ENCODE measurements at regions not wholly inside any gene's neighbourhood (a gene's known extent, or its start where the extent isn't known, plus 50 kb on each side); places are given as distances from the start of the nearest gene placed in this dataset.

- no peaks in the 10 kb centered on the region for H3K9me3 ChIP-seq (ENCODE audit: control insufficient read depth, low read length, poor library complexity, severe bottlenecking)
- DNase-seq (no peak), ATAC-seq (no peak)
- no peaks in the 10 kb centered on the region for H3K36me3 Mint-ChIP-seq (ENCODE audit: low read depth)
- H3K4me1 Mint-ChIP-seq, result no peaks in the 10 kb centered on the region
- no peak overlapping the region for H3K27ac Mint-ChIP-seq
- H3K27me3 Mint-ChIP-seq, result no peaks in the 10 kb centered on the region
- H3K4me3 Mint-ChIP-seq, result no peak overlapping the region
These were observed 184.6 kb downstream of the SLC6A15 start for GRCh38 chr12:84727961-84728360.

- Mint-ChIP-seq H3K27me3 (no peaks in the 10 kb centered on the region), H3K4me3 (no peak overlapping the region), H3K27ac (no peak overlapping the region), H3K36me3 (ENCODE audit: low read depth) (no peaks in the 10 kb centered on the region), H3K4me1 (no peaks in the 10 kb centered on the region)
- DNase-seq (no peak), ATAC-seq (no peak)
- no peaks in the 10 kb centered on the region for H3K9me3 ChIP-seq (ENCODE audit: control insufficient read depth, low read length, poor library complexity, severe bottlenecking)
These were observed 185.8 kb downstream of the SLC6A15 start for GRCh38 chr12:84726780-84727179.

- H3K9me3 ChIP-seq (ENCODE audit: control insufficient read depth, low read length, poor library complexity, severe bottlenecking), result no peaks in the 10 kb centered on the region
- Mint-ChIP-seq H3K4me3 (no peak overlapping the region), H3K36me3 (ENCODE audit: low read depth) (no peaks in the 10 kb centered on the region), H3K4me1 (no peaks in the 10 kb centered on the region), H3K27me3 (no peaks in the 10 kb centered on the region), H3K27ac (no peak overlapping the region)
- no peak for ATAC-seq
- DNase-seq, result no peak
These were observed 188.6 kb downstream of the SLC6A15 start for GRCh38 chr12:84723988-84724387.

GRCh38 chr12:84719997-84720396 is 192.6 kb downstream of the SLC6A15 start:
- Mint-ChIP-seq H3K4me3 (no peak overlapping the region), H3K36me3 (ENCODE audit: low read depth) (no peaks in the 10 kb centered on the region), H3K27me3 (no peaks in the 10 kb centered on the region), H3K27ac (no peak overlapping the region), H3K4me1 (no peaks in the 10 kb centered on the region)
- no peaks in the 10 kb centered on the region for H3K9me3 ChIP-seq (ENCODE audit: control insufficient read depth, low read length, poor library complexity, severe bottlenecking)
- ATAC-seq (no peak), DNase-seq (no peak)

- Mint-ChIP-seq H3K4me3 (no peak overlapping the region), H3K27ac (no peak overlapping the region), H3K36me3 (ENCODE audit: low read depth) (no peaks in the 10 kb centered on the region), H3K4me1 (no peaks in the 10 kb centered on the region), H3K27me3 (no peaks in the 10 kb centered on the region)
- DNase-seq (no peak), ATAC-seq (no peak)
- H3K9me3 ChIP-seq (ENCODE audit: control insufficient read depth, low read length, poor library complexity, severe bottlenecking), result no peaks in the 10 kb centered on the region
These were observed 193.7 kb downstream of the SLC6A15 start for GRCh38 chr12:84718906-84719305.

- no peaks in the 10 kb centered on the region for H3K36me3 Mint-ChIP-seq (ENCODE audit: low read depth)
- H3K27me3 Mint-ChIP-seq, result no peaks in the 10 kb centered on the region
- DNase-seq (no peak), ATAC-seq (no peak)
- H3K4me3 Mint-ChIP-seq, result no peak overlapping the region
- H3K27ac Mint-ChIP-seq, result no peak overlapping the region
- H3K4me1 Mint-ChIP-seq, result no peaks in the 10 kb centered on the region
- no peaks in the 10 kb centered on the region for H3K9me3 ChIP-seq (ENCODE audit: control insufficient read depth, low read length, poor library complexity, severe bottlenecking)
These were observed 199.9 kb downstream of the SLC6A15 start for GRCh38 chr12:84712747-84713146.

GRCh38 chr12:84706374-84706773 is 206.2 kb downstream of the SLC6A15 start:
- Mint-ChIP-seq H3K4me3 (no peak overlapping the region), H3K4me1 (no peaks in the 10 kb centered on the region), H3K36me3 (ENCODE audit: low read depth) (no peaks in the 10 kb centered on the region), H3K27me3 (no peaks in the 10 kb centered on the region), H3K27ac (no peak overlapping the region)
- no peak for ATAC-seq
- DNase-seq, result no peak
- no peaks in the 10 kb centered on the region for H3K9me3 ChIP-seq (ENCODE audit: control insufficient read depth, low read length, poor library complexity, severe bottlenecking)

GRCh38 chr12:84704856-84705255 is 207.7 kb downstream of the SLC6A15 start:
- ATAC-seq, result no peak
- H3K9me3 ChIP-seq (ENCODE audit: control insufficient read depth, low read length, poor library complexity, severe bottlenecking), result no peaks in the 10 kb centered on the region
- Mint-ChIP-seq H3K27me3 (no peaks in the 10 kb centered on the region), H3K36me3 (ENCODE audit: low read depth) (no peaks in the 10 kb centered on the region), H3K4me3 (no peak overlapping the region), H3K27ac (no peak overlapping the region), H3K4me1 (no peaks in the 10 kb centered on the region)
- DNase-seq, result no peak

GRCh38 chr12:84702001-84702400 is 210.6 kb downstream of the SLC6A15 start:
- no peaks in the 10 kb centered on the region for H3K27me3 Mint-ChIP-seq
- H3K4me1 Mint-ChIP-seq, result no peaks in the 10 kb centered on the region
- no peak overlapping the region for H3K27ac Mint-ChIP-seq
- ATAC-seq (no peak), DNase-seq (no peak)
- H3K36me3 Mint-ChIP-seq (ENCODE audit: low read depth), result no peaks in the 10 kb centered on the region
- no peaks in the 10 kb centered on the region for H3K9me3 ChIP-seq (ENCODE audit: control insufficient read depth, low read length, poor library complexity, severe bottlenecking)
- H3K4me3 Mint-ChIP-seq, result no peak overlapping the region

- Mint-ChIP-seq H3K27ac (no peak overlapping the region), H3K36me3 (ENCODE audit: low read depth) (no peaks in the 10 kb centered on the region), H3K27me3 (no peaks in the 10 kb centered on the region), H3K4me3 (no peak overlapping the region), H3K4me1 (no peaks in the 10 kb centered on the region)
- ATAC-seq (no peak), DNase-seq (no peak)
- H3K9me3 ChIP-seq (ENCODE audit: control insufficient read depth, low read length, poor library complexity, severe bottlenecking), result no peaks in the 10 kb centered on the region
These were observed 211.6 kb downstream of the SLC6A15 start for GRCh38 chr12:84701041-84701440.

GRCh38 chr12:84698576-84699333 is 213.8 kb downstream of the SLC6A15 start:
- no peak overlapping the region for H3K27ac Mint-ChIP-seq
- ATAC-seq (no peak), DNase-seq (no peak)
- H3K4me1 Mint-ChIP-seq, result no peaks in the 10 kb centered on the region
- H3K9me3 ChIP-seq (ENCODE audit: control insufficient read depth, low read length, poor library complexity, severe bottlenecking), result no peaks in the 10 kb centered on the region
- no peaks in the 10 kb centered on the region for H3K36me3 Mint-ChIP-seq (ENCODE audit: low read depth)
- H3K27me3 Mint-ChIP-seq, result no peaks in the 10 kb centered on the region
- H3K4me3 Mint-ChIP-seq, result no peak overlapping the region

- no peaks in the 10 kb centered on the region for H3K36me3 Mint-ChIP-seq (ENCODE audit: low read depth)
These were observed 215.6 kb downstream of the SLC6A15 start for GRCh38 chr12:84696908-84697540.

GRCh38 chr12:84696281-84696680 is 216.3 kb downstream of the SLC6A15 start:
- ATAC-seq (no peak), DNase-seq (no peak)
- H3K9me3 ChIP-seq (ENCODE audit: control insufficient read depth, low read length, poor library complexity, severe bottlenecking), result no peaks in the 10 kb centered on the region
- no peak overlapping the region for H3K27ac Mint-ChIP-seq
- H3K4me1 Mint-ChIP-seq, result no peaks in the 10 kb centered on the region
- no peak overlapping the region for H3K4me3 Mint-ChIP-seq
- no peaks in the 10 kb centered on the region for H3K27me3 Mint-ChIP-seq
- no peaks in the 10 kb centered on the region for H3K36me3 Mint-ChIP-seq (ENCODE audit: low read depth)

More at GRCh38 chr12:84696908-84697540, 215.6 kb downstream of the SLC6A15 start:
- Mint-ChIP-seq H3K4me1 (no peaks in the 10 kb centered on the region), H3K27ac (no peak overlapping the region), H3K4me3 (no peak overlapping the region), H3K27me3 (no peaks in the 10 kb centered on the region)
- no peak for ATAC-seq
- H3K9me3 ChIP-seq (ENCODE audit: control insufficient read depth, low read length, poor library complexity, severe bottlenecking), result no peaks in the 10 kb centered on the region
- no peak for DNase-seq

- no peaks in the 10 kb centered on the region for H3K36me3 Mint-ChIP-seq (ENCODE audit: low read depth)
- no peak for ATAC-seq
These were observed 218.5 kb downstream of the SLC6A15 start for GRCh38 chr12:84694116-84694515.

More at GRCh38 chr12:84694116-84694515, 218.5 kb downstream of the SLC6A15 start:
- Mint-ChIP-seq H3K27ac (no peak overlapping the region), H3K27me3 (no peaks in the 10 kb centered on the region), H3K4me3 (no peak overlapping the region), H3K4me1 (no peaks in the 10 kb centered on the region)
- no peaks in the 10 kb centered on the region for H3K9me3 ChIP-seq (ENCODE audit: control insufficient read depth, low read length, poor library complexity, severe bottlenecking)
- no peak for DNase-seq

All from T-helper 17 cell (primary cell).